ENCODE measurements at regions not wholly inside any gene's neighbourhood (a gene's known extent, or its start where the extent isn't known, plus 50 kb on each side); places are given as distances from the start of the nearest gene placed in this dataset.

DNA sequence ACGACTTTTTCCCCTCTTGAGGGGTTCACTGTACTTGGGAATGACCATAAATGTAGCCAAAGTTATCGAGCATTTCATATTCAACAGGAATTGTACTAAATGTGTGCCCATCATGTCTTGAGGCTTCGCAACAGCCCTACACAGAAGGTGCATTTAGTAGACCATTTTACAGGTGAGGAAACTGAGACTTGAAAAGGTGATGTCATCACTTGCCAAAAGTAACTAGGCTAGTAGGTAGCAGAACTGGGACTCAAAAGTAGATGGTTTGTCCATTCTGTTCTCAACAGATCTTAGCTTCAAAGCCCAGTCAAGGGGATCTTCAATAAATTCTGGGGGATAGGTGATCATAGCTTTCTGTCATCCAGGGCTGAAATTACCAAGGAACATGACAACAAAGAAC lies 782.2 kb downstream of the MED13L start:
- DNase-seq: no peak

GRCh38 chr12:115492553-115492952 lies 784.9 kb downstream of the MED13L start:
- no peak for DNase-seq

DNA sequence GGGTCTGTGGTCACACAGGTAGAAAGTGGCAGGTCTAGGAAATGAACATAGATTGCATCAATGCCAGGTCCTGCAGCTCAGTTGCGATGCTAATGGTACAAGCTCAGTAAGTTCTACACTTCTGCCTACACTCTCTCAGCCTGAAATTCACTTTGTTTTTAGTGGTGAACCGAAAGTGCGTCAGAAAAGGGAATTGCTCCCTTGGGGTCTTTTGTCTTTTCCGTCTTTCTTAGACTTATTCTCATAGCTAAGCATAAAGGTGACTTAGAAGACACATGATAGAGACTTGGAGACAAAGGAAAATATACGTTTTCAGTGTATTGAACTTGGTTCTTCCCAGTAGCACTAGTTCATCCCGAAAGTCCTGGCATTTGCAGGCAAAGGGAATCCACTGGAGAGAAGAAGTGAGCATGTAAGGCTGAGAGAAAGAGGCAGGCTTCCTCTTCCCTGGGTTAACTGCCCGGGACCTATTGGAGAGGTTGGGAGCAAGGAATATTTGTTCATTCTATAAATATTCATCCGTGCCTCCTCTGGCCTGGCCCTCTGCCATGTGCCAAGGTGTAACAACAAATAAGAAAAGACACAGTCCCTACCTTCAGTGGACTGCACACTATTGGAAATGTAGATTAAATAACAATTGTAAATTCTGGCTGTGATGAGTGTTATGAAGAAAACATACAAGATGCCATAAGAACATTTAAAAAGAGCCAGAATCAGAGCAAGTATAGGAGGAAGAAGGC lies 785.8 kb downstream of the MED13L start:
- DNase-seq: no peak

DNA sequence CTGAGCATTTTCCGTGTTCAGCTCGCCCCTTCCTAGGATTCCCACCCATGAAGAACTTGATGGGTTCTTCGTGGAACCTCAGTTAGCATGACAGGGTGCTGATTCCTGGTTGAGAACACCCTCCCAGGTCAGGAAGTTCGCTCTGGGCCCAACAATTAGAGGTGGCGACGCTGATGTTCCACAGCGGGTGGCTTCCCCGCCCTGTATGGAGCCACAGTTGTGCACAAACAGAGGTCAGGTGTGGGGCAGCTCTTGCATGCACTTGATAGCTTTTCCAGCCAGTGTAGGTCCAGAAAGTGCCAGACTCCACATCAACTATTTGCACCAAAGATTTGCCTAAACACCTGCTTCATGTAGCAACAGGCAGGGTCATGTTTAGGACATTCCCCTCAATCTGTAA lies 788.2 kb downstream of the MED13L start:
- no peak for DNase-seq

DNA sequence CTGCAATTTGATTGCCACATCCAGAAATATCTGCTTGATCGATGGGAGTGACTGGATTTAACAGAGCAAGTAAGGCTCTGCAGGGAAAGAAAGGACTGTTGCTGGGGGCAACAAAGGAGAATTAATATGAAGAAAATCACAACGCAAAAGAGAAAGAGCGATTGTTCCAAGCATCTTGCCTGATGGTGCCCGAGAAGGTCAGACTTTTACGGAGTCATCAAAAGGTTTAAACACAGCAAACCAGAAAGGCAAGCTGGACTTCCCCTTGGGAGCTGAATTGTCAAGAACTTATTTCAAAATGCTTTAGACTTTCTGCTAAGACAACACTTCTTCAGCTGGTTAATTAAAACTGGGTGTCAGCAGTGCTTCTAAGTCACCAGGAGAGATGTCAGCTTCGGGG lies 791.5 kb downstream of the MED13L start:
- DNase-seq: no peak

DNA sequence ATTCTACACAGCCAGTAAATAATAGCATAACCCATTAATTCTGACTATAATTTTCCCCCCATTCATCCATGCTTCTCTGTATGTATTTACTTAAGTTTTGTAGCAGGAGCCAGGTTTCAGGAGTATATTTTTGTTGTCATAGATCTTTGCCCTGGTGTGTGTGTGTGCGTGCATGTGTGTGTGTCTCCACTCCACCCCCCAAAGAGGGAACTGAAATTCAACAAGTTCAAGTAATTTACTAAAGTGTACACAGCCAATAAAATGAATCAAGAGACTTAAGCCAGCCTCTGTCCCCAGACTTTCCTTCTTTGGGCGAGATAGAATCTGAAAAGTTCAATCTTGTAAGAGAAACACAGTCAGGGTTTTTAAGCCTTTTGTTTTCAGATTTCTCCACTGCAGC lies 792.0 kb downstream of the MED13L start:
- no peak for DNase-seq

DNA sequence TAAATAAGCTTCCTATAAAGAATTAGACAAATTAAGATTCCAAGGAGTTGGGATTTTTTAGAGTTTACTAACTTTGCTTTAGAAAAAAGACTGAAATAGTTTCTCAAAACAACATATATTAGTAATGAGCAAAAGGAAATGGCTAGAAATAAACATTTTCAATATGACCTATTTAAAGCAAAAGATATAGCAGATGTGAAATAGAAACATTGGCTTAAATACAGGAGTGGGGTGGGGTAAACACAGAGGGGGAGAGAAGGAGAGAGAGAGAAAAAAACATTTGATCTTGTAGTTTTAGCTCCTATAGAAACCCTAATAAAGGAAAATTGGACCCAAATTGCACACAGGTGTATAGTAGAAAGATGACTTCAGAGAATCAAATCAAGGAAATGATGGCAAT lies 794.5 kb downstream of the MED13L start:
- no peak for DNase-seq

GRCh38 chr12:115481141-115481540 lies 796.4 kb downstream of the MED13L start:
- DNase-seq: no peak

DNA sequence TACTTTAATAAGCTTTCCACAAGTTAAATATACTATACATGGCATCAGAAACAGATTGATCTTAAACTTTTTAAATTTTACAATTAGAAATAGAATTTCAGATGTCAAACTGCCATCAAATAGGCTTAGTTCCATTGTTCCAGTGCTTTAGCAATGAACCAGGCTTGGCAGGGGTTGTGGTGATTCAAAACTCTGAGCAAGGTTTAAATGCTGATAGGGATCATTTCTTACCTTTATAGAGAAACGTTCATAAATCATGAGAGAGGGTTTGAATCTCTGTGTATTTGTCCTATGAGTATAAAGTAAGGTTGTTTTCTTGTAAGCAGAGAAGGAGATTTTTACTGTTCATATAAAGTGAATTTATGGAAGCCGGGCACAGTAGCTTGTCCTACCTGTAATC lies 794.5 kb upstream of the TBX3 start:
- no peak for DNase-seq

GRCh38 chr12:115474539-115475353 lies 790.8 kb upstream of the TBX3 start:
- DNase-seq: no peak

- DNase-seq: no peak
These were observed 789.4 kb upstream of the TBX3 start for GRCh38 chr12:115473257-115473956.

GRCh38 chr12:115472852-115473251 lies 788.9 kb upstream of the TBX3 start:
- DNase-seq: no peak

GRCh38 chr12:115470977-115471376 lies 787.0 kb upstream of the TBX3 start:
- DNase-seq: no peak

DNA sequence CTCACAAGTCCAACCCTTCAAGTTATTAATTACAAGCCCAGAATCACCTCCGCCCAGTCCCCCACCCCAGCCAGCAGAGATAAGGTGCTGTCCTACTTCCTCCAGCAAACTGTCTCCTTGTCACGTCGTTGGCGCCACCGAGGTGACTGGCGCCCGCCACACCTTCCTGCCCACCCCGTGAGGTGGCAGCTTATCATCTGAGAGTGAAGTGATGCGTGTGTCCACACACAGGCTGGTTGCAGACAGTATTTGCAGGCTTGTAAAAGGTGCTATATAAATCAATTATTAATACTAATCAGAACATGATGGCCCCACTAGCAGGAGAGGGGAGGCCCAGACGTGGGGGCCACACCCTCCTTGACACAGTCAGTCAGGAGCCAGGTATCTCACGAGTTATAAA lies 786.6 kb upstream of the TBX3 start:
- no peak for DNase-seq

DNA sequence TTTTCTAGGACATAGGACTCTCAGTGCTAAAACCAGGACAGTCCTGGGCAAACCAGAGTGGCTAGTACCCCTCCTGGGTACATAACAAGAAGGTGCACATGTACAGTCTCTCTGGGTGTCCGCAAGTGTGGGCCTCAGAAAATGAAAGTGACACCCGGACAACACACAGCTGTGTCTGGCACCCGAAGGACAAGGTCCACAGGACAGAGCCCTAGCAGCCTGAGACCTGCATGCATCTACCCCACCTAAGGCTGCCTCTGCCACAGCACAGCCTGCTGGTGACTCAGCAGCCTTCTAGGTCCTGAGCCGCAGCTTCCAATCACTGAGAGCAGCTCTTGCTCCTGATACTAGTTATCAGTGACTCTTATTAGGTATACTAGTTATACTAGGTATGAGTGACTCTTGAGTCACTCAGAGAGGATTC lies 784.1 kb upstream of the TBX3 start:
- DNase-seq: no peak

GRCh38 chr12:115467531-115467930 lies 783.6 kb upstream of the TBX3 start:
- no peak for DNase-seq

DNA sequence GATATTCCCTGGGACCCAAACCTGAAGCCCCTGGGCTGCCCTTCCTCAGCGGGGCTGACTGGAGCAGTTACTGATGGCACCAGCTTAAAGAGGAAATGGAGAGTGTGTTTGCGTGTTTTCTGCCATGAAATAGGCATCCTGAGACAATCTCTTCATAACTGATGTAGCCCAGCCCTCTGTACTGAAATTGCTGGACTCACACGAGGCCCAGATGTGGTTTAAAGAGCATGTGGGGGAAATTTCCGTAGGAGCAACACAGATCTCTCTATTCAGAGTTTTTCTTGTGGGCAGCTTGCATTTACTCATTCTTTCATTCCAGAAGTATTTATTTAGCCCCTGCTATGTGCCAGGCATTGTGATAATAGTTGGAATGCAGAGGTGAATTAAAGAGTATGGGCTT lies 782.1 kb upstream of the TBX3 start:
- DNase-seq: no peak

- DNase-seq: no peak
These were observed 780.7 kb upstream of the TBX3 start for GRCh38 chr12:115464661-115465060.

- no peak for DNase-seq
These were observed 780.2 kb upstream of the TBX3 start for GRCh38 chr12:115464111-115464581.

DNA sequence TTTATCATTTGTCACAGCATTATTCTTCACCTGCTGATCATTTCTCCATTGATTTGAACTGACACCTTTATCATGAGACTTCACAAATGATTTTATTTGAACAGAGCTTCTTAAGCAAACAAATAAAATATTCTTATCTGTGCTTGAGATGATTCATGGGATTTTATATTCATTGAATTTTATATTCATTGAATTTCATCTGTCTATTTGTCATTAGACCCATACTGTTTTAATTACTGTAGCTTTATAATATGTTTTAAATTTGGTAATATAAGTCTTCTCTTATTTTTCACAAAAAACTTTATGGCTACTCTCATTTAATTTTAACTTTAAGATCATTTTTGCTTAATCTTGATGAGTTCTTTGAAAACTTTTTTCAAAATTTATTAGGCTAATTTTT lies 777.4 kb upstream of the TBX3 start:
- no peak for DNase-seq

GRCh38 chr12:115457798-115458197 lies 773.8 kb upstream of the TBX3 start:
- DNase-seq: no peak

DNA sequence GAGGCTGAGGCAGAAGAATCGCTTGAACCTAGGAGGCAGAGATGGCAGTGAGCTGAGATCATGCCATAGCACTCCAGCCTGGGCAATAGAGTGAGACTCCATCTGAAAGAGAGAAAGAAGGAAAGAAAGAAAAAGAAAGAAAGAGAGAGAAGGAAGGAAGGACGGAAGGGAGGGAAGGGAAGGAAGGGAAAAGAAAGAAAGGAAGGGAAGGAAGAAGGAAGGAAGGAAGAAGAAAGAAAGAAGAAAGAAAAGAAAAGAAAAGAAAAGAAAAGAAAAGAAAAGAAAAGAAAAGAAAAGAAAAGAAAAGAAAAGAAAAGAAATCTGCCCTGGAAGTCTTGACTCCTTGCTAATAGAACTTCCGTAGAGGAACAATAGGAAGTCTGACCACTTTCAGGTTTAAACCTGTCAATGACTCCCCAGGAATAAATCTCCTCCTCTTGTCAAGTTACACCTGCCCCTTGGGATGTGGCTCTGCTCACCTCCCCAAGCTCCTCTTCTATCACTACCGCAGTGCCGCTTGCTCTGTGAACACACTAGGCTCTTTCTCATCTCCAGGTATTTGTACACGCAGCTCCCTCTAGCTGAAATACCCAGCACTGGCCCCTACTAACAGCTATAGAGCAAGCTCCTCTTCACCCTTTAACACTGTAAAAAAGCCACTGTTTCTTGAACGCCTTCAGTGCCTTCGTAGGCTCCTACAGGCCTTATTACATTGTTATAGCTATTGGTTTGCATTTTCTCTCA lies 773.1 kb upstream of the TBX3 start:
- no peak for DNase-seq

GRCh38 chr12:115455268-115455681 lies 771.3 kb upstream of the TBX3 start:
- DNase-seq: no peak

All from midbrain (tissue), 1 donor.